NCI-H82 (cell line): ENCODE measurements at regions not wholly inside any gene's neighbourhood (a gene's known extent, or its start where the extent isn't known, plus 50 kb on each side); places are given as distances from the start of the nearest gene placed in this dataset.
A peak's percentile ranks its signal among the peaks of the same experiment; 100 is the strongest.
"Not testable (repeated sequence)": the region's sequence is repeated elsewhere in the genome, so short reads cannot be mapped to it uniquely, and the experiment has no call there.

ENCODE experiments used
- DNase-seq: peaks from one replicate; lab custom pipeline; 2025; lab: John Stamatoyannopoulos, UW

GRCh38 chr5:89847743-89848142 lies 561.8 kb downstream of the CETN3 start:
- peak; percentile 40 for DNase-seq

- no peak for DNase-seq
Measured at GRCh38 chr5:89844548-89844947, 565.0 kb downstream of the CETN3 start.

GRCh38 chr5:89842531-89842930 lies 567.0 kb downstream of the CETN3 start:
- no peak for DNase-seq

GRCh38 chr5:89840906-89841305 lies 568.6 kb downstream of the CETN3 start:
- DNase-seq, result no peak

DNA sequence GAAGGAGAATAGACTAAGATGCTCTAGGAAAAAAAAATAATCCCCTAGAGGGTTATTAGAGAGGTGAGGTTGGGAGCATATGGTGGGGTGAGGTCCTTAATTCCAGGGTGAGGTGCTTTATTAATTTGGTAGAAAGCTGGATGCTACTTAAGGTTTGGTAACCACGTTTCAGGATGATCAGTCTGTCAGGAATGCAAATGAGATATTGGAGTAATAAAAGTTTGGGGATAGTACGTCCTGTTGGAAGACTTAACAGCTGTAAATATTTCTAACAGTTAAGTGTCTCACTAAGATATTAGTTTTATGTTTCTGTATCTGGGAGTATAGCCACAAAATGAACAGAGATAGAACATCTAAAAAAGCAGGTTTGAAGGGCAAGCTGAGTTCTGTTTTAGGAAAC lies 578.9 kb downstream of the CETN3 start:
- no peak for DNase-seq

GRCh38 chr5:89827960-89828359 lies 581.6 kb downstream of the CETN3 start:
- DNase-seq, result no peak

DNA sequence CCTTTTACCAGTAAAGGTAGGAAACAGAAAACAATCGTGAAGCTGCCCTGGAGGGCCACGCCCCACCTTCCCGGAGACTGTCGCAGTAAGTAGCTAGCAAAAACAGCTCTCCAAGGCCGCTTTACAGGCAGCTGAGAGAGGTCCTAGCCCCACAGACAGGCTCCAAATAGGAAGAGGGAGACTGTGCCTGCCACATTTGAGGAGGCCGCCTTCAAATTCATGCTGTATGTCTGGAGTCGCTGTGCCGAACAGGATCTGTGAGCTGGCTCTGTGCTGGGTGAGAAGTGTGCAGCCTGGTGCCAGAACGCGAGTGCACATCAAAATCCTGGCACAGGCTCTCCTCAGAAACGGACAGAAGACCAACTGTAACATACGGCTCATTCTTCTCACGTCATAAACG lies 582.2 kb downstream of the CETN3 start:
- DNase-seq, result no peak

GRCh38 chr5:89826938-89827337 lies 582.6 kb downstream of the CETN3 start:
- DNase-seq, result no peak

DNA sequence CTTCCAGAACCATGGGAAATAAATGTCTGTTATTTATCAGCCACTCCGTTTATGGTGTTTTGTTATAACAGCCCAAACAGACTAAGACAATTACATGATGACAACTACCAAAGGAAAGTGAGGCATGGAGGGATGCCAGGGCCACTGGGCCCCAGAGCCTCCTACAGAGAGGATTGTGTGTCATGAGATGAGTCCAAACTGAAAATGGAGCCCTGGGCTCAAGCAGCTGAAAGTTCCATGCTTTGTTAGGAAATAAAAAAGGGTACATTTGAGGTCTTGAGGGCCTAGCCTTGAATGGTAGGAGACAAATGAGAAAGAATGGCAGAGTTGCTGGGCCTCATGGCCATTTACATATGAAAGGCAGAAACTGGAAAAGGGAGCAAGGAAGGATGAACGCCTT lies 586.5 kb downstream of the CETN3 start:
- no peak for DNase-seq

DNA sequence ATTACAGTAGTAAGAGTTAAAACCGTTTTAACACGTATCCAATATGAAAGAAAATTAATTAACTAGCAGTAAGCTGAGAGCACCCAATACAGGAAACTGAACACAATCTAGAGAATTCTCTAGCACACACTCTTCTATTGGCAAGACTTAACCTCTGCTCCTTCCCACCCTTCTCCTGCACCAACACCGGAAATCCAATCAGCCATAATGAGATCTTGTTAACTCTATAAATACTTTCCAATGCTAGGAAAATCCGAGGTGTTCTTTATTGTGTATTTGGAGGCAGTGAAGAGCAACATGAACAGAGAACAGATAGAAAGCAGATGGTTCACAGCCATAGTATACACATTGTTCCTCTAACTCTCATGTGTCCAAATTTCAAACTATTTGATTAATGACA lies 591.7 kb downstream of the CETN3 start:
- DNase-seq, result peak; percentile 91

DNA sequence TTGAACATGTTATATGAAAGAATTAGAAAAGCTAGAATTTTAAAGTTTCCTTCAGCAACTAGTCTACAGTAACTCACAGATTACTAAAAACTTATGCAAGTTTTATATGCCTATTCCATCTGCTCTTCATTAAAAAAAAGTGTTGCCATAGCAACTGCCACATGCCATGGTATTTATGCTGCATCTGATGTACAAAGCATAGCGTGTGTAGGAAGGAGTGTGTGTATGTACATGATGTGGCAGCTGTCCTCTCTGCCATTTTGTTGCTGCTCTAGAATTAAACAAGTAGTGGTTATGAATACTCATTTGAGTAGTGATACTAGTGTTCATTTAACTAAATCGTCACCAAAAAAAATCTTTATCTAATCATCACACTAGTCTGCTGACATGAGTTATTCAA lies 593.5 kb downstream of the CETN3 start:
- no peak for DNase-seq

- not testable (repeated sequence) for DNase-seq
Measured at GRCh38 chr5:89800735-89801134, 608.8 kb downstream of the CETN3 start.

- not testable (repeated sequence) for DNase-seq
Measured at GRCh38 chr5:89794504-89794903, 615.1 kb downstream of the CETN3 start.

DNA sequence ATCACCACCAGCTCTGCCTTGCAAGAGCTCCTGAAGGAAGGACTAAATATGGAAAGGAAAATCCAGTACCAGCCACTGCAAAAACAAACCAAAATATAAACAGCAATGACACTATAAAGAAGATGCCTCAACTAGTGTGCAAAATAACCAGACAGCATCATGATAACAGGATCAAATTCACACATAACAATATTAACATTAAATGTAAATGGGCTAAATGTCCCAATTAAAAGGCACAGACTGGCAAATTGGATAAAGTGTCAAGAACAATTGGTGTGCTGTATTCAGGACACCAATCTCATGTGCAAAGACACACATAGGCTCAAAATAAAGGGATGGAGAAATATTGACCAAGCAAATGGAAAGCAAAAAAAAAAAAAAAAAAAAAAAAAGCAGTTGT lies 629.8 kb downstream of the CETN3 start:
- not testable (repeated sequence) for DNase-seq

GRCh38 chr5:89777758-89778157 lies 631.8 kb downstream of the CETN3 start:
- no peak for DNase-seq

DNA sequence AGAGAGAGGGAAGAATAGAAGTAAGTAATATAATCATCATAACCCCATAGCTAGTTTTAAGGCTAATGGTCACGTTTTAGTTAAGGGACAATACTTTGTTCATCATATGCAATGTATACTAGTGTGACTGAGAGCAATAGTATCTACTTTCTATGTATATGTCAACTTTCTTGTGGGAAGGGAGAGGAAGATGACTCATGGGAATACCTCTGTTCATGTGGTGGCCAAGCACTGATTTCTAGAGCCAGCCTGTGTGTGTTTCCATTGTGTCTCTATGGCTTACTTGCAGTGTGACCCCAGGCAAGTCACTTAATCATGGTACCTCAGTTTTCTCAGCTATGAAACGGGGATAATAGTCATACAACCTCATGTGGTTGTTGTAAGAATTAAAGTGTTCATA lies 639.6 kb downstream of the CETN3 start:
- no peak for DNase-seq

GRCh38 chr5:89759802-89760201 lies 649.8 kb downstream of the CETN3 start:
- DNase-seq, result no peak

- no peak for DNase-seq
Measured at GRCh38 chr5:89758146-89758545, 651.4 kb downstream of the CETN3 start.

DNA sequence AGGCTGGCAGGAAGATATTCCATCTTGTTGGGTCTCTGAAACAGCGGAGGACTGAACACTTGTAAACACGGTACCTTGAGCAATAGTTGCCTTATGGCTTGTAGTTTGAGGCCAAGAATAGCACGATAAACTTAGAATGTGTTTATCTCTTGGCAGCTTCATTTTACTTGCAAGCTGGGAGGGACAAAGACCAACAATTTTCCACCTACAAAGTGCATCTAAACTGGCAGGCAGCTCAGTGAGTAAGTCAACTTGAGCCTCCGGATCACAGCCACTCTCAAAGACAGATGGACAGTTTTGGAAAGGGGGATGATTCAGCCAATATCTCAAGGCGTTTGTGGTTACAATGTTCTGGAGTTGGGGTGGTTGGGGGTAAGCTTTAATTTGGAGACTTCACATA lies 652.6 kb downstream of the CETN3 start:
- peak; percentile 1 for DNase-seq

GRCh38 chr5:89755024-89755423 lies 654.5 kb downstream of the CETN3 start:
- DNase-seq, result no peak

GRCh38 chr5:89735082-89735481 lies 674.5 kb downstream of the CETN3 start:
- DNase-seq, result peak; percentile 1

GRCh38 chr5:89733772-89734171 lies 675.8 kb downstream of the CETN3 start:
- DNase-seq, result no peak

DNA sequence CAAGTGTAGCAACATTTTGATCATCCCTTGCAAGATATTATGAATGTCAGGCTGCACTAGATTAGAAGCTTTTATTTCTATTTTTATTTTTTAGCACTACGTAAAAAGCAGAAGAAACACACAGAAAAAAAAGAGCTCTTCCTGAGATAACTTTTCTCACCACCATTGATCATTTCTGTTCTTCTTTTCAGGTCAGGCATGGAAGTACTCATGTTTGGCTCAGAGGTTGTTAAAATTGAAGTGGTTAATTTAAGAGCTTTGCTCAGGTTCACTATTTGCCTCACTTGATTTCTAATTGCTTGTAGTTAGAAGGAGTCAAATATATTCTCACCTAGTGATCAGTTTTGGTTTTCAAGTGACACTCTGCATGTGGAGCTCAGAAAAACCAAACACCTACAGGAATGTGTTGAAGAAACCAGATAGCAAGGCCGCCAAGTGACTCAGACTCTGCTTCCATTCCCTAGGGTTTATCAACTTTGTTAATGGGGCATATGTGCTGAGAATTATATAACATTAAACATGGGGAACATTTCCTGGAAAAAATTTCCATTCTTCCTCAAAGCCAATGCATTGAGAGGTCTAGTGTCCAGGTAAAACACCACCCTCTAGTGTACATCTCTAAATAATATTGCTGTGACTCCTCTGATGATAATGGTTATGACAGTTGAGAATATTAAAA lies 679.8 kb downstream of the CETN3 start:
- DNase-seq, result peak; percentile 2

DNA sequence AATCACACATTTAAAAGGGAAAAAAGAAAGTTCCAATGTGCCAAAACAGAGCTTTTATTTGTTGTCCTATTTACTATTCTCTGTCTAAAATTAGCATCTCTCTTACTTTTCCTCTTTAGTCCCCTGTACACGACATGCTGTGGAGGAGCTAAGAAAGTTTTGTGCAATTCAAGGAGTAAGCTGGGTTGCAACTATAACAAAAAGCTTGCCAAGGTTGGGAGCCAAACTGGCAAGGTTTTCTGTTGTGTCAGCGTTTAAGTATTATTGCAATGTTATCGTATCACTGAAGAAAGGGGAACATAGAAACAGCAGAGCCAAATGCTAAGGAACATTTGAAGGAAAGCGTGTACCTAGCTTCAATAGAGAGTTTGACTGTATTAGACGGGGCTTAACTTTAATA lies 680.8 kb downstream of the CETN3 start:
- no peak for DNase-seq

- no peak for DNase-seq
Measured at GRCh38 chr5:89728134-89728533, 681.4 kb downstream of the CETN3 start.
